Brain microvascular endothelial cell (primary cell): ENCODE measurements at regions not wholly inside any gene's neighbourhood (a gene's known extent, or its start where the extent isn't known, plus 50 kb on each side); places are given as distances from the start of the nearest gene placed in this dataset.

ENCODE experiments used
- DNase-seq: peaks from one replicate; pipeline ENCODE4 v3.0.0-alpha.2; 2020
- H3K27ac ChIP-seq: fragments of 250-450 bp; sonication (Bioruptor Pico); 2 replicates; pipeline ENCODE4 v1.5.1; 2020; ENCODE audit warnings: mild to moderate bottlenecking, moderate library complexity
- H3K27me3 ChIP-seq: fragments of 250-450 bp; sonication (Bioruptor Pico); replicated peaks from 2 replicates; pipeline ENCODE4 v1.5.1; 2020; ENCODE audit warnings: mild to moderate bottlenecking
- H3K36me3 ChIP-seq: fragments of 250-450 bp; sonication (Bioruptor Pico); replicated peaks from 2 replicates; pipeline ENCODE4 v1.5.1; 2020; ENCODE audit warnings: mild to moderate bottlenecking
- H3K4me3 ChIP-seq: 2 replicates; pipeline ENCODE4 v1.5.1; 2011; ENCODE audit warnings: low read depth, mild to moderate bottlenecking, control low read depth, low read length, moderate library complexity
- in situ Hi-C: cut with HindIII; loops from 2 replicates; pipeline ENCODE4 v1.10.0; 2017; ENCODE audit warnings: low sequenced_read_pairs, low pct_ligation_motif_present
- TF ChIP-seq, protein P1 (sequence below): IDR thresholded peaks from 2 replicates; pipeline ENCODE4 v1.5.1; 2011; ENCODE audit warnings: low read depth, mild to moderate bottlenecking, moderate library complexity, low read length, control low read depth, inconsistent platforms; ENCODE audit errors: missing control alignments

- Histone ChIP-seq H3K27me3 (peaks cover 7% of the 10 kb centered on the region), H3K36me3 (no peaks in the 10 kb centered on the region), H3K27ac (no peak overlapping the region), H3K4me3 (no peak overlapping the region)
- no peak for DNase-seq
- in situ Hi-C loops = no loop called here
- TF ChIP-seq, protein P1, sequence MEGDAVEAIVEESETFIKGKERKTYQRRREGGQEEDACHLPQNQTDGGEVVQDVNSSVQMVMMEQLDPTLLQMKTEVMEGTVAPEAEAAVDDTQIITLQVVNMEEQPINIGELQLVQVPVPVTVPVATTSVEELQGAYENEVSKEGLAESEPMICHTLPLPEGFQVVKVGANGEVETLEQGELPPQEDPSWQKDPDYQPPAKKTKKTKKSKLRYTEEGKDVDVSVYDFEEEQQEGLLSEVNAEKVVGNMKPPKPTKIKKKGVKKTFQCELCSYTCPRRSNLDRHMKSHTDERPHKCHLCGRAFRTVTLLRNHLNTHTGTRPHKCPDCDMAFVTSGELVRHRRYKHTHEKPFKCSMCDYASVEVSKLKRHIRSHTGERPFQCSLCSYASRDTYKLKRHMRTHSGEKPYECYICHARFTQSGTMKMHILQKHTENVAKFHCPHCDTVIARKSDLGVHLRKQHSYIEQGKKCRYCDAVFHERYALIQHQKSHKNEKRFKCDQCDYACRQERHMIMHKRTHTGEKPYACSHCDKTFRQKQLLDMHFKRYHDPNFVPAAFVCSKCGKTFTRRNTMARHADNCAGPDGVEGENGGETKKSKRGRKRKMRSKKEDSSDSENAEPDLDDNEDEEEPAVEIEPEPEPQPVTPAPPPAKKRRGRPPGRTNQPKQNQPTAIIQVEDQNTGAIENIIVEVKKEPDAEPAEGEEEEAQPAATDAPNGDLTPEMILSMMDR = no peak
Measured at GRCh38 chr20:56955680-56956079, 310.8 kb downstream of the BMP7 start.

DNA sequence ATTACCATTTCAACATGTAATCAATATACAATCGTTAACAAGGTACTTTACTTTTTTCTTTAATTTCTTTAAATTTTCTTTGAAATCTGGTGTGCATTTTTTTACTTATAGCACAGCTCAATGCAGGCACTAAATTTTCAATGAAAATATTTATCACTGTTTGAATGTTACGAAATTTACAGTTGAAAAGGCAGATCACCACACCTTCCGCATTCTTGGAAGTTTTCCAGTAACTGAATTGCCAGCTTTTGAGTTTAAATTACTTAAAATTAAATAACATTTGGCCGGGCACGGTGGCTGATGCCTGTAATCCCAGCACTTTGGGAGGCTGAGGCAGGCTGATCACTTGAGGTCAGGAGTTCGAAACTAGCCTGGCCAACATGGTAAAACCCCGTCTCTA, 309.9 kb downstream of the BMP7 start:
- H3K36me3 ChIP-seq = no peaks in the 10 kb centered on the region
- TF ChIP-seq, protein P1 = no peak
- in situ Hi-C loops = no loop called here
- H3K4me3 ChIP-seq = no peak overlapping the region
- H3K27ac ChIP-seq = no peak overlapping the region
- DNase-seq = no peak
- peaks cover 2% of the 10 kb centered on the region for H3K27me3 ChIP-seq

GRCh38 chr20:56957737-56958553, 308.5 kb downstream of the BMP7 start:
- Histone ChIP-seq H3K36me3 (no peaks in the 10 kb centered on the region), H3K4me3 (no peak overlapping the region), H3K27me3 (no peaks in the 10 kb centered on the region), H3K27ac (no peak overlapping the region)
- DNase-seq = no peak
- in situ Hi-C loops = no loop called here
- TF ChIP-seq, protein P1 = peak; percentile 7

DNA sequence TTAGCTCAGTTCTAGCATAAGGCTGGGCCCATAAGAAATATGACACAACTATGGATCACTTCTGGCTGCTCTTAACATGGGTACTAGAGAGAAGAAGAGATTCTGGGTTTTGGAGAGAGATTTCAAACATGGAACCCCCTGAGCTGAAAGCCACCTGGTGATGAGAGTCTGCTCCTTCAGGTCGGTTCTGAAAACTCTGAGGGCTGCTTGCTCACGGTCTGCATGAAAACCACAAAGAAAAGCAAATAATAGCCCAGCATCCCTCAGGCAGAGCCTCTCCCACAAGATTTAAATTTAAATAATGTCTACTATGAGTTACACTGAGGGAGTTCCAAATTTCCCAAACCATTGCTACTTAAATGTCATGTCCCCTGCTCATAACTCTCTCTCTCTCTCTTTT, 301.5 kb downstream of the BMP7 start:
- H3K4me3 ChIP-seq = no peak overlapping the region
- TF ChIP-seq, protein P1 = peak; percentile 13
- no peaks in the 10 kb centered on the region for H3K36me3 ChIP-seq
- DNase-seq = no peak
- H3K27ac ChIP-seq = no peak overlapping the region
- in situ Hi-C loops = no loop called here
- no peaks in the 10 kb centered on the region for H3K27me3 ChIP-seq

- Histone ChIP-seq H3K27me3 (no peaks in the 10 kb centered on the region), H3K4me3 (no peak overlapping the region), H3K36me3 (no peaks in the 10 kb centered on the region), H3K27ac (no peak overlapping the region)
- TF ChIP-seq, protein P1 = no peak
- in situ Hi-C loops = no loop called here
- no peak for DNase-seq
Measured at GRCh38 chr20:56967916-56968315, 298.5 kb downstream of the BMP7 start.
